GM18511 (cell line): ENCODE measurements at regions not wholly inside any gene's neighbourhood (a gene's known extent, or its start where the extent isn't known, plus 50 kb on each side); places are given as distances from the start of the nearest gene placed in this dataset.
"Not testable (repeated sequence)": the region's sequence is repeated elsewhere in the genome, so short reads cannot be mapped to it uniquely, and the experiment has no call there.

ENCODE experiments used
- ATAC-seq: cut with Tn5 transposase; IDR thresholded peaks from one replicate; pipeline ENCODE4 v1.9.1; 2021; ENCODE audit warnings: mild to moderate bottlenecking, moderate library complexity; ENCODE audit not compliant: unreplicated experiment

- ATAC-seq = no peak
Measured at GRCh38 chr5:104049752-104050151, 487.2 kb upstream of the NUDT12 start.

- ATAC-seq = no peak
Measured at GRCh38 chr5:104048231-104048630, 485.6 kb upstream of the NUDT12 start.

- no peak for ATAC-seq
Measured at GRCh38 chr5:104045987-104046386, 483.4 kb upstream of the NUDT12 start.

GRCh38 chr5:104039871-104040270 is 477.3 kb upstream of the NUDT12 start:
- not testable (repeated sequence) for ATAC-seq

- not testable (repeated sequence) for ATAC-seq
Measured at GRCh38 chr5:104037136-104037535, 474.5 kb upstream of the NUDT12 start.

GRCh38 chr5:104033186-104033585 is 470.6 kb upstream of the NUDT12 start:
- ATAC-seq = not testable (repeated sequence)

GRCh38 chr5:104024538-104024937 is 461.9 kb upstream of the NUDT12 start:
- ATAC-seq = no peak

GRCh38 chr5:104023739-104024138 is 461.1 kb upstream of the NUDT12 start:
- ATAC-seq = no peak

- no peak for ATAC-seq
Measured at GRCh38 chr5:104019956-104020355, 457.4 kb upstream of the NUDT12 start.

GRCh38 chr5:104018299-104018698 is 455.7 kb upstream of the NUDT12 start:
- ATAC-seq = no peak

- ATAC-seq = no peak
Measured at GRCh38 chr5:104016646-104017045, 454.1 kb upstream of the NUDT12 start.

GRCh38 chr5:104015765-104016164 is 453.2 kb upstream of the NUDT12 start:
- no peak for ATAC-seq

GRCh38 chr5:104002783-104003182 is 440.2 kb upstream of the NUDT12 start:
- not testable (repeated sequence) for ATAC-seq

GRCh38 chr5:104001136-104001535 is 438.5 kb upstream of the NUDT12 start:
- ATAC-seq = no peak

- ATAC-seq = no peak
Measured at GRCh38 chr5:103993031-103993430, 430.4 kb upstream of the NUDT12 start.

- no peak for ATAC-seq
Measured at GRCh38 chr5:103990064-103990463, 427.5 kb upstream of the NUDT12 start.

GRCh38 chr5:103981592-103981991 is 419.0 kb upstream of the NUDT12 start:
- no peak for ATAC-seq

GRCh38 chr5:103973669-103974068 is 411.1 kb upstream of the NUDT12 start:
- no peak for ATAC-seq

GRCh38 chr5:103966295-103966694 is 403.7 kb upstream of the NUDT12 start:
- not testable (repeated sequence) for ATAC-seq

GRCh38 chr5:103962023-103962422 is 399.4 kb upstream of the NUDT12 start:
- ATAC-seq = no peak

GRCh38 chr5:103953601-103954382 is 391.2 kb upstream of the NUDT12 start:
- no peak for ATAC-seq

GRCh38 chr5:103951776-103952175 is 389.2 kb upstream of the NUDT12 start:
- no peak for ATAC-seq

GRCh38 chr5:103943230-103943629 is 380.6 kb upstream of the NUDT12 start:
- ATAC-seq = no peak
